Sigmoid colon (tissue), 6 donors: ENCODE measurements at regions not wholly inside any gene's neighbourhood (a gene's known extent, or its start where the extent isn't known, plus 50 kb on each side); places are given as distances from the start of the nearest gene placed in this dataset.
A peak's percentile ranks its signal among the peaks of the same experiment; 100 is the strongest.

ENCODE experiments used
- DNase-seq: peaks from one replicate; pipeline ENCODE4 v3.0.0-alpha.2; 2019
- H3K27ac ChIP-seq, 4 donors: fragments of 200-600 bp; sonication (generic); one replicate each; pipeline ENCODE4 v1.5.1; 2016 to 2019; ENCODE audit warnings: mild to moderate bottlenecking in 1 of 4
- H3K27me3 ChIP-seq, 3 donors: fragments of 200-600 bp; sonication (generic); one replicate each; pipeline ENCODE4 v1.5.1; 2019; ENCODE audit warnings: mild to moderate bottlenecking in 1 of 3
- H3K36me3 ChIP-seq, 4 donors: fragments of 200-600 bp; sonication (generic); one replicate each; pipeline ENCODE4 v1.5.1; 2016 to 2019
- H3K4me1 ChIP-seq, 4 donors: fragments of 200-600 bp; sonication (generic); one replicate each; pipeline ENCODE4 v1.5.1; 2017 to 2019
- H3K4me3 ChIP-seq, 4 donors: fragments of 200-600 bp; sonication (generic); one replicate each; pipeline ENCODE4 v1.5.1; 2017 to 2019; ENCODE audit warnings: mild to moderate bottlenecking in 2 of 4, moderate library complexity in 1 of 4
- H3K9me3 ChIP-seq, 4 donors: fragments of 200-600 bp in 3 of 4; sonication (generic) in 3 of 4; one replicate each; pipeline versions ENCODE4 v1.5.1 to v1.6.1; 2013 to 2019
- CTCF ChIP-seq, 4 experiments: fragments of 450-650 bp in 3 of 4; fragments of 200-600 bp in 1 of 4; IDR thresholded peaks; one replicate each; pipeline ENCODE4 v1.5.1; 2016 to 2019; ENCODE audit warnings: antibody characterized with exemption in 4 of 4, mild to moderate bottlenecking in 3 of 4, moderate library complexity in 2 of 4
- EP300 ChIP-seq, 4 donors: sonication (generic); formaldehyde crosslinking; IDR thresholded peaks; one replicate each; pipeline ENCODE4 v1.6.1; 2017; ENCODE audit warnings: antibody characterized with exemption in 4 of 4
- POLR2A ChIP-seq, 2 donors: fragments of 450-650 bp; IDR thresholded peaks; one replicate each; pipeline ENCODE4 v1.6.1; 2016; ENCODE audit warnings: antibody characterized with exemption in 2 of 2, mild to moderate bottlenecking in 2 of 2, moderate library complexity in 2 of 2
- POLR2AphosphoS5 ChIP-seq, 4 donors: sonication (generic); formaldehyde crosslinking; IDR thresholded peaks; one replicate each; pipeline ENCODE4 v1.6.1; 2017; ENCODE audit warnings: antibody characterized with exemption in 4 of 4
- WGBS, 2 donors: extraction: QIAGEN DNeasy Blood & Tissue Kit; methylation state at CpG; one replicate each; pipeline ENCODE4 v1.1.7; 2013; 5-methylcytosine and 5-hydroxymethylcytosine counted together
- intact Hi-C: fragments of 100-400 bp; cut with DNase I; formaldehyde crosslinking; loops from one replicate; pipeline ENCODE4 v1.15.1; 2023
- donor health status: healthy with polysubstance abuse.
- donor health status: healthy.

- TF ChIP-seq CTCF (IDR thresholded peaks at IDR 0.05) = no peak
- TF ChIP-seq POLR2AphosphoS5 (IDR thresholded peaks at IDR 0.05) = peak in 3 of 4 donors; percentile 27 to 36 (median 32)
- no peak for TF ChIP-seq EP300 (IDR thresholded peaks at IDR 0.05)
- no peak for TF ChIP-seq POLR2A (IDR thresholded peaks at IDR 0.05)
- intact Hi-C loops = no loop called here
- no peaks in the 10 kb centered on the region for H3K9me3 ChIP-seq
- DNase-seq = no peak
- H3K4me3 ChIP-seq = no peak overlapping the region
- no peaks in the 10 kb centered on the region for H3K36me3 ChIP-seq
- no peak overlapping the region for H3K27ac ChIP-seq
- WGBS, 2 donors = 71 to 75% methylated on average over 3 of the region's 3 CpGs
- no peaks in the 10 kb centered on the region for H3K4me1 ChIP-seq
- H3K27me3 ChIP-seq = no peaks in the 10 kb centered on the region
Observed at GRCh38 chr6:74044417-74045096, 348.6 kb downstream of the CD109 start.

GRCh38 chr6:74041420-74041819 lies 345.4 kb downstream of the CD109 start:
- H3K27me3 ChIP-seq = no peaks in the 10 kb centered on the region
- H3K27ac ChIP-seq = no peak overlapping the region
- no peaks in the 10 kb centered on the region for H3K36me3 ChIP-seq
- intact Hi-C loops = no loop called here
- no peak for TF ChIP-seq POLR2AphosphoS5 (IDR thresholded peaks at IDR 0.05)
- no peak for TF ChIP-seq EP300 (IDR thresholded peaks at IDR 0.05)
- no peak for TF ChIP-seq CTCF (IDR thresholded peaks at IDR 0.05)
- TF ChIP-seq POLR2A (IDR thresholded peaks at IDR 0.05) = no peak
- H3K9me3 ChIP-seq = no peaks in the 10 kb centered on the region
- 54 to 85% methylated on average over 3 of the region's 3 CpGs for WGBS, 2 donors
- H3K4me1 ChIP-seq = no peaks in the 10 kb centered on the region
- no peak for DNase-seq
- no peak overlapping the region for H3K4me3 ChIP-seq

GRCh38 chr6:74018825-74019224 lies 322.8 kb downstream of the CD109 start:
- no peak overlapping the region for H3K4me3 ChIP-seq
- no peak for DNase-seq
- H3K27me3 ChIP-seq = no peaks in the 10 kb centered on the region
- 65 to 83% methylated on average over 5 of the region's 5 CpGs for WGBS, 2 donors
- peaks cover 0 to 4% (median 0%) of the 10 kb centered on the region in 4 donors for H3K9me3 ChIP-seq
- no peak overlapping the region for H3K27ac ChIP-seq
- no peaks in the 10 kb centered on the region for H3K4me1 ChIP-seq
- no peaks in the 10 kb centered on the region for H3K36me3 ChIP-seq
- TF ChIP-seq POLR2A (IDR thresholded peaks at IDR 0.05) (no peak), EP300 (IDR thresholded peaks at IDR 0.05) (no peak), POLR2AphosphoS5 (IDR thresholded peaks at IDR 0.05) (no peak), CTCF (IDR thresholded peaks at IDR 0.05) (no peak)
- intact Hi-C loops = no loop called here

GRCh38 chr6:74015427-74015826 lies 319.4 kb downstream of the CD109 start:
- H3K4me1 ChIP-seq = no peaks in the 10 kb centered on the region
- peaks cover 0 to 5% (median 0%) of the 10 kb centered on the region in 4 donors for H3K9me3 ChIP-seq
- H3K27ac ChIP-seq = no peak overlapping the region
- intact Hi-C loops = no loop called here
- WGBS, 2 donors = 40 to 72% methylated on average over 1 of the region's 1 CpG
- H3K4me3 ChIP-seq = no peak overlapping the region
- DNase-seq = no peak
- TF ChIP-seq CTCF (IDR thresholded peaks at IDR 0.05) = no peak
- TF ChIP-seq EP300 (IDR thresholded peaks at IDR 0.05) = no peak
- no peak for TF ChIP-seq POLR2AphosphoS5 (IDR thresholded peaks at IDR 0.05)
- no peak for TF ChIP-seq POLR2A (IDR thresholded peaks at IDR 0.05)
- H3K27me3 ChIP-seq = no peaks in the 10 kb centered on the region
- no peaks in the 10 kb centered on the region for H3K36me3 ChIP-seq
